Nephron progenitor cell (in vitro differentiated cells): ENCODE measurements at regions not wholly inside any gene's neighbourhood (a gene's known extent, or its start where the extent isn't known, plus 50 kb on each side); places are given as distances from the start of the nearest gene placed in this dataset.

ENCODE experiments used
- DNase-seq: peaks from one replicate; pipeline ENCODE4 v3.0.0; 2021
- H3K27ac Mint-ChIP-seq: 2 replicates; pipeline ENCODE4 v1.8.0; 2021; ENCODE audit warnings: mild to moderate bottlenecking, moderate library complexity, mixed read lengths
- H3K27me3 Mint-ChIP-seq: 2 replicates; pipeline ENCODE4 v1.8.0; 2021; ENCODE audit warnings: mild to moderate bottlenecking, low read depth, mixed read lengths; ENCODE audit not compliant: poor library complexity
- H3K36me3 Mint-ChIP-seq: 2 replicates; pipeline ENCODE4 v1.8.0; 2021; ENCODE audit warnings: low read depth, mixed read lengths
- H3K4me1 Mint-ChIP-seq: 2 replicates; pipeline ENCODE4 v1.8.0; 2021; ENCODE audit warnings: mixed read lengths
- H3K4me3 Mint-ChIP-seq: 2 replicates; pipeline ENCODE4 v1.8.0; 2021; ENCODE audit warnings: mild to moderate bottlenecking, moderate library complexity, mixed read lengths
- H3K9me3 Mint-ChIP-seq: 2 replicates; pipeline ENCODE4 v1.8.0; 2021; ENCODE audit warnings: mild to moderate bottlenecking, moderate library complexity, mixed read lengths
- CTCF ChIP-seq: fragments of 200-600 bp; sonication (generic); IDR thresholded peaks from 2 replicates; pipeline ENCODE4 v1.5.0; 2021; ENCODE audit warnings: antibody characterized with exemption

GRCh38 chr12:45582986-45583659, 146.4 kb upstream of the ARID2 start:
- peaks cover 26% of the 10 kb centered on the region for H3K4me1 Mint-ChIP-seq
- peaks cover 10% of the 10 kb centered on the region for H3K27me3 Mint-ChIP-seq
- H3K36me3 Mint-ChIP-seq: no peaks in the 10 kb centered on the region
- no peak overlapping the region for H3K4me3 Mint-ChIP-seq
- no peak for TF ChIP-seq CTCF
- DNase-seq: no peak
- H3K9me3 Mint-ChIP-seq: peaks cover 4% of the 10 kb centered on the region
- H3K27ac Mint-ChIP-seq: no peak overlapping the region

- no peak for DNase-seq
- Mint-ChIP-seq H3K36me3 (no peaks in the 10 kb centered on the region), H3K27ac (no peak overlapping the region), H3K4me3 (no peak overlapping the region), H3K9me3 (peaks cover 4% of the 10 kb centered on the region), H3K27me3 (peaks cover 10% of the 10 kb centered on the region), H3K4me1 (peaks cover 26% of the 10 kb centered on the region)
- no peak for TF ChIP-seq CTCF
Observed at GRCh38 chr12:45584336-45584735, 145.2 kb upstream of the ARID2 start.

- TF ChIP-seq CTCF: no peak
- Mint-ChIP-seq H3K36me3 (no peaks in the 10 kb centered on the region), H3K9me3 (peaks cover 4% of the 10 kb centered on the region), H3K27me3 (peaks cover 12% of the 10 kb centered on the region), H3K4me1 (peaks cover 15% of the 10 kb centered on the region), H3K27ac (no peak overlapping the region), H3K4me3 (no peak overlapping the region)
- DNase-seq: no peak
Observed at GRCh38 chr12:45585522-45586230, 143.8 kb upstream of the ARID2 start.

- peaks cover 7% of the 10 kb centered on the region for H3K4me1 Mint-ChIP-seq
- H3K4me3 Mint-ChIP-seq: no peak overlapping the region
- H3K27me3 Mint-ChIP-seq: peaks cover 6% of the 10 kb centered on the region
- H3K36me3 Mint-ChIP-seq: no peaks in the 10 kb centered on the region
- peaks cover 4% of the 10 kb centered on the region for H3K9me3 Mint-ChIP-seq
- no peak for TF ChIP-seq CTCF
- no peak for DNase-seq
- H3K27ac Mint-ChIP-seq: no peak overlapping the region
Observed at GRCh38 chr12:45586486-45586885, 143.0 kb upstream of the ARID2 start.

- peaks cover 2% of the 10 kb centered on the region for H3K4me1 Mint-ChIP-seq
- no peak for DNase-seq
- no peaks in the 10 kb centered on the region for H3K36me3 Mint-ChIP-seq
- H3K27me3 Mint-ChIP-seq: peaks cover 6% of the 10 kb centered on the region
- H3K9me3 Mint-ChIP-seq: peaks cover 4% of the 10 kb centered on the region
- TF ChIP-seq CTCF: no peak
- no peak overlapping the region for H3K4me3 Mint-ChIP-seq
- no peak overlapping the region for H3K27ac Mint-ChIP-seq
Observed at GRCh38 chr12:45587012-45587411, 142.5 kb upstream of the ARID2 start.
